ENCODE measurements at regions not wholly inside any gene's neighbourhood (a gene's known extent, or its start where the extent isn't known, plus 50 kb on each side); places are given as distances from the start of the nearest gene placed in this dataset.
"Not testable (repeated sequence)": the region's sequence is repeated elsewhere in the genome, so short reads cannot be mapped to it uniquely, and the experiment has no call there.

DNA sequence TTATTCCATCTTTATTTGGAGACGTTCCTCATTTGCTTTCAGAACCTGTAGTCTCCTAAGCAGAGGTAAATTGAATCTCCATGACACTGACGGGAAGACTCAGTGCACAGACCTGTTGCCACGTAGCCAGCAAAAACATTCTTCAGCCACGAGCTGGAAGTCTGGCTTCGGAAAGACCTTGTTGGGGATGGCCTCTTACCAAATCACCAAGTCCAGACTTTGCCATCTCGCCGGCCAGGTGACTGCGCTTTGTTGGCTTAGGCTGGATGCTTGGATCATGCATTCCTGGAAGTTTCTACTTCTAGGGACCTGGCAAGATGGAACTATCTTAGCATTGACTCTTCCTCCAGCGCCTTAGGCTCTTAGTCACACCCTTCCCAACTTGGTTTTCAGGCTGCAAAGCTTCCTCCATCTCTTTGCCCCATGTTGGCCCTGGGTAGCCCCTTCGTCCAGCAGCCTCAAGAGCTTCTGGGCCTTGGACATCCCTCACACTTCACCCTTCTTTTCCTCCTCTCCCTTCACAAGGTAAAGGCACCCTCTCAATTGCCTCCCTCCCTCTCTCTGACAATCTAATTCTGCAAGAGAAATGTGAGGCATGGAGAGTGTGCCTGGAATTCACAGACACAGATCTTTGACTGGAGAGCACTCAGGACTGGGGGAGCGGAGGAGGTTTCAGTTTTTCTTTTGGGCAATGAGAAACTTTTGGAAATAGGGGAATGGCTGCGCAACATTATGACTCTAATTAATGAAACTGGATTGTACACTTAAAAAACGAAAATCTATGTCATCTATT lies 451.9 kb upstream of the MKI67 start:
- no peaks in the 10 kb centered on the region for H3K36me3 ChIP-seq (ENCODE audit: insufficient read depth)
- H3K27ac ChIP-seq (ENCODE audit: low read depth), result no peak overlapping the region
- DNase-seq (ENCODE audit: extremely low spot score), result no peak
- H3K4me1 ChIP-seq (ENCODE audit: insufficient read depth), result no peaks in the 10 kb centered on the region
- no peak overlapping the region for H3K4me3 ChIP-seq (ENCODE audit: low read depth, low read length)
- 95% methylated on average over 13 of the region's 13 CpGs for WGBS

DNA sequence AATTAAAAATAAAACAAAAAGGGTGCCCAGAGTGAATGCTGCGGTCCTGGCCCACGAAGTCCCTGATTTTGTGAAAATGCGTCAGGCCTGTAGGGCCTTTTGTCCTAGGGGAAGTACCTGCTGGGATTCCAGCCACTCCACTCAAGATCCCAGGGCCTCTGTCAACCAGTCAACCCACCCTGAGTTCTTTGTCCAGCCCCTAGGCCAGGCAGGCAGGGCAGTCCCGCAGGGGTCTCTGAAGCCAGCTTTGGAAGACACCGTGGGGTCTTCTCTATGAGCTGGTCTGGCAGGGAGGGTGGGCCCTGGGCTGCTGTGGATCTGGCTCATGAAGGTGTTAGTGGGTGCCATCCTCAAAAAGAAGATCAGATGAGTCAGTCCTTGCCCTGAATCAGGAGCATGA lies 452.5 kb upstream of the MKI67 start:
- no peak overlapping the region for H3K27ac ChIP-seq (ENCODE audit: low read depth)
- H3K4me3 ChIP-seq (ENCODE audit: low read depth, low read length), result no peak overlapping the region
- 98% methylated on average over 5 of the region's 5 CpGs for WGBS
- no peaks in the 10 kb centered on the region for H3K36me3 ChIP-seq (ENCODE audit: insufficient read depth)
- no peak for DNase-seq (ENCODE audit: extremely low spot score)
- no peaks in the 10 kb centered on the region for H3K4me1 ChIP-seq (ENCODE audit: insufficient read depth)

GRCh38 chr10:128579280-128579865 lies 453.1 kb upstream of the MKI67 start:
- H3K4me1 ChIP-seq (ENCODE audit: insufficient read depth), result no peaks in the 10 kb centered on the region
- H3K4me3 ChIP-seq (ENCODE audit: low read depth, low read length), result no peak overlapping the region
- DNase-seq (ENCODE audit: extremely low spot score), result no peak
- H3K27ac ChIP-seq (ENCODE audit: low read depth), result no peak overlapping the region
- no peaks in the 10 kb centered on the region for H3K36me3 ChIP-seq (ENCODE audit: insufficient read depth)
- 68% methylated on average over 8 of the region's 8 CpGs for WGBS

GRCh38 chr10:128579901-128580300 lies 453.7 kb upstream of the MKI67 start:
- Histone ChIP-seq H3K4me1 (ENCODE audit: insufficient read depth) (no peaks in the 10 kb centered on the region), H3K27ac (ENCODE audit: low read depth) (no peak overlapping the region), H3K4me3 (ENCODE audit: low read depth, low read length) (no peak overlapping the region), H3K36me3 (ENCODE audit: insufficient read depth) (no peaks in the 10 kb centered on the region)
- 85% methylated on average over 3 of the region's 3 CpGs for WGBS
- no peak for DNase-seq (ENCODE audit: extremely low spot score)

GRCh38 chr10:128583125-128583524 lies 456.9 kb upstream of the MKI67 start:
- not testable (repeated sequence) for H3K4me3 ChIP-seq (ENCODE audit: low read depth, low read length); H3K27ac ChIP-seq (ENCODE audit: low read depth); DNase-seq (ENCODE audit: extremely low spot score); H3K36me3 ChIP-seq (ENCODE audit: insufficient read depth); H3K4me1 ChIP-seq (ENCODE audit: insufficient read depth)
- 91% methylated on average over 2 of the region's 2 CpGs for WGBS

GRCh38 chr10:128586599-128586998 lies 460.4 kb upstream of the MKI67 start:
- H3K4me3 ChIP-seq (ENCODE audit: low read depth, low read length); H3K4me1 ChIP-seq (ENCODE audit: insufficient read depth); H3K27ac ChIP-seq (ENCODE audit: low read depth); H3K36me3 ChIP-seq (ENCODE audit: insufficient read depth); DNase-seq (ENCODE audit: extremely low spot score): not testable (repeated sequence)
- WGBS, result 89% methylated on average over 2 of the region's 3 CpGs

- H3K27ac ChIP-seq (ENCODE audit: low read depth), result no peak overlapping the region
- no peak overlapping the region for H3K4me3 ChIP-seq (ENCODE audit: low read depth, low read length)
- H3K4me1 ChIP-seq (ENCODE audit: insufficient read depth), result no peaks in the 10 kb centered on the region
- 84% methylated on average over 3 of the region's 3 CpGs for WGBS
- no peaks in the 10 kb centered on the region for H3K36me3 ChIP-seq (ENCODE audit: insufficient read depth)
- DNase-seq (ENCODE audit: extremely low spot score), result no peak
Observed at GRCh38 chr10:128587689-128588088, 461.5 kb upstream of the MKI67 start.

DNA sequence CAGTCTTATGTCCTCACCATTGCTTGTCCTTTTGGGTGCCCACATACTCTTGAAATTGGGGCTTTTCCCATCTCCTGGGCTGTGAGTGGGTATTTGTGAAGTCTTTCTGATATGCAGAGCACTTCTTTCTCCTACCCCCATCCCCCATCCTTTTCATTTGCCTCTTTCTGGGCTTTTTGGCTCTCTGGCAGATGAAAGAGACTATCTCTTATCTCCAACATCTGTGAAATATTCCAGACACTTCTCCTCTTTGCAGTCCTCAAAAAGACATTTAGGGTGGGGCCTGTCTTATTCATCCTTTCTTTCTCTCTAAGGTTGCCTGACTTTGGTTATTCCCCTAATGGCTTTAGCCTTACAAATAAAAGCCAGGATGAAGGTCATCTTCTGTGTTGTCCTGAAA lies 462.2 kb upstream of the MKI67 start:
- Histone ChIP-seq H3K36me3 (ENCODE audit: insufficient read depth) (no peaks in the 10 kb centered on the region), H3K4me3 (ENCODE audit: low read depth, low read length) (no peak overlapping the region), H3K27ac (ENCODE audit: low read depth) (no peak overlapping the region), H3K4me1 (ENCODE audit: insufficient read depth) (no peaks in the 10 kb centered on the region)
- DNase-seq (ENCODE audit: extremely low spot score), result no peak

- Histone ChIP-seq H3K36me3 (ENCODE audit: insufficient read depth) (no peaks in the 10 kb centered on the region), H3K4me1 (ENCODE audit: insufficient read depth) (no peaks in the 10 kb centered on the region), H3K27ac (ENCODE audit: low read depth) (no peak overlapping the region), H3K4me3 (ENCODE audit: low read depth, low read length) (no peak overlapping the region)
- 99% methylated on average over 1 of the region's 1 CpG for WGBS
- DNase-seq (ENCODE audit: extremely low spot score), result no peak
Observed at GRCh38 chr10:128594688-128595087, 468.5 kb upstream of the MKI67 start.

GRCh38 chr10:128596906-128597305 lies 470.7 kb upstream of the MKI67 start:
- no peak for DNase-seq (ENCODE audit: extremely low spot score)
- H3K36me3 ChIP-seq (ENCODE audit: insufficient read depth), result no peaks in the 10 kb centered on the region
- no peak overlapping the region for H3K27ac ChIP-seq (ENCODE audit: low read depth)
- no peaks in the 10 kb centered on the region for H3K4me1 ChIP-seq (ENCODE audit: insufficient read depth)
- H3K4me3 ChIP-seq (ENCODE audit: low read depth, low read length), result no peak overlapping the region
- 86% methylated on average over 4 of the region's 4 CpGs for WGBS

- no peaks in the 10 kb centered on the region for H3K36me3 ChIP-seq (ENCODE audit: insufficient read depth)
- no peak for DNase-seq (ENCODE audit: extremely low spot score)
- H3K4me3 ChIP-seq (ENCODE audit: low read depth, low read length), result no peak overlapping the region
- 80% methylated on average over 2 of the region's 2 CpGs for WGBS
- no peaks in the 10 kb centered on the region for H3K4me1 ChIP-seq (ENCODE audit: insufficient read depth)
- no peak overlapping the region for H3K27ac ChIP-seq (ENCODE audit: low read depth)
Observed at GRCh38 chr10:128599030-128599429, 472.8 kb upstream of the MKI67 start.

DNA sequence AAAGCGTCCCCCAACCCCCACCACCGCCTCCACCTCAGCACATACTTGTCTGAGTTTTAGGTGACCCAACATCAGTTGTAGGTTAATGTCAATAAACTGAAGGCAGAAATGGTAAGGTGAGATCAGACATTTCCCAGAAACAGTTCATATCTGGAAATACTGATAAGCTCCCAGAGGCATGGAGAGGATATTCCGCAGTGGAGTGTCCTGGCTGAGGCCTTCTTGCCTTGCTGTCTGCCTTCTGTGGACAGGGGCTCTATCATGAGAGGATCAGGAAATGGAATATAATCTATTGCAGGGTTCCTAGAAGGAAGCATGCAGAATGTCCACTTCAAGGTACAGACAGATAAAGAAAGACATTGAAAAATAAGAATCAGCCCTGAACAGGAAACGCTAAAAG lies 473.3 kb upstream of the MKI67 start:
- Histone ChIP-seq H3K4me1 (ENCODE audit: insufficient read depth) (no peaks in the 10 kb centered on the region), H3K36me3 (ENCODE audit: insufficient read depth) (no peaks in the 10 kb centered on the region), H3K4me3 (ENCODE audit: low read depth, low read length) (no peak overlapping the region), H3K27ac (ENCODE audit: low read depth) (no peak overlapping the region)
- 77% methylated on average over 4 of the region's 4 CpGs for WGBS
- DNase-seq (ENCODE audit: extremely low spot score), result no peak

DNA sequence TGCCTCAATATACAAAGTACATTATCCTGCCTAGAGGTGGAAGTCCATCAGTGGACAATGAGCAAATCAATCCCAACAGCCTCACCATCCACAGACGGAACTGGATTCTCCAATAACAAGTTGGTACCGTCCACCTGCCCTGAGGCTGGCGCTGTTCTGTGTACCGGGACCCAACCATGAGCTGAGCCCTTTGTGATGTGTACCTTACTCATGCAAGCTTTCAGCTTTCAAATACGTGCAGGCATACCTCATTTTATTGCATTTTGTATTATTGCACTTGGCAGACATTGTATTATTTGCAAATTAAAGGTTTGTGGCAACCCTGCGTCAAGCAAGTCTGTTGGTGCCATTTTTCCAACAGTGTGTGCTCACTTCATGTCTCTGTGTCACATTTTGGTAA lies 476.0 kb upstream of the MKI67 start:
- Histone ChIP-seq H3K4me3 (ENCODE audit: low read depth, low read length) (no peak overlapping the region), H3K27ac (ENCODE audit: low read depth) (no peak overlapping the region), H3K4me1 (ENCODE audit: insufficient read depth) (no peaks in the 10 kb centered on the region), H3K36me3 (ENCODE audit: insufficient read depth) (no peaks in the 10 kb centered on the region)
- 91% methylated on average over 6 of the region's 6 CpGs for WGBS
- DNase-seq (ENCODE audit: extremely low spot score), result no peak

GRCh38 chr10:128604025-128604424 lies 477.8 kb upstream of the MKI67 start:
- Histone ChIP-seq H3K36me3 (ENCODE audit: insufficient read depth) (no peaks in the 10 kb centered on the region), H3K4me3 (ENCODE audit: low read depth, low read length) (no peak overlapping the region), H3K4me1 (ENCODE audit: insufficient read depth) (no peaks in the 10 kb centered on the region), H3K27ac (ENCODE audit: low read depth) (no peak overlapping the region)
- WGBS, result 91% methylated on average over 13 of the region's 13 CpGs
- DNase-seq (ENCODE audit: extremely low spot score), result no peak
